Sigmoid colon (tissue), 4 donors: ENCODE measurements at regions not wholly inside any gene's neighbourhood (a gene's known extent, or its start where the extent isn't known, plus 50 kb on each side); places are given as distances from the start of the nearest gene placed in this dataset.

Experiments used
- CTCF ChIP-seq, 4 experiments: fragments of 450-650 bp in 3 of 4; fragments of 200-600 bp in 1 of 4; IDR thresholded peaks; one replicate each; pipeline ENCODE4 v1.5.1; 2016 to 2019; ENCODE audit warnings: antibody characterized with exemption in 4 of 4, mild to moderate bottlenecking in 3 of 4, moderate library complexity in 2 of 4
- EP300 ChIP-seq, 4 donors: sonication (generic); formaldehyde crosslinking; IDR thresholded peaks; one replicate each; pipeline ENCODE4 v1.6.1; 2017; ENCODE audit warnings: antibody characterized with exemption in 4 of 4
- POLR2AphosphoS5 ChIP-seq, 4 donors: sonication (generic); formaldehyde crosslinking; IDR thresholded peaks; one replicate each; pipeline ENCODE4 v1.6.1; 2017; ENCODE audit warnings: antibody characterized with exemption in 4 of 4

GRCh38 chr13:33355201-33355895, 69.8 kb upstream of the STARD13 start:
- no peak for TF ChIP-seq CTCF (IDR thresholded peaks at IDR 0.05)
- peak in 2 of 4 donors; percentile 50 to 74 for TF ChIP-seq POLR2AphosphoS5 (IDR thresholded peaks at IDR 0.05)
- peak in 2 of 4 donors; percentile 32 to 66 for TF ChIP-seq EP300 (IDR thresholded peaks at IDR 0.05)
